Left forelimb (tissue), 1 donor: ENCODE measurements at regions not wholly inside any gene's neighbourhood (a gene's known extent, or its start where the extent isn't known, plus 50 kb on each side); places are given as distances from the start of the nearest gene placed in this dataset.

Experiments used
- DNase-seq: peaks from one replicate; pipeline ENCODE4 v3.0.0-alpha.2; 2018; ENCODE audit warnings: low spot score

GRCh38 chr2:150618245-150618895 lies 130.9 kb upstream of the RND3 start:
- no peak for DNase-seq

- DNase-seq: no peak
Observed at GRCh38 chr2:150617351-150617978, 130.0 kb upstream of the RND3 start.

- DNase-seq: no peak
Observed at GRCh38 chr2:150612957-150613710, 125.7 kb upstream of the RND3 start.

GRCh38 chr2:150610670-150611279 lies 123.3 kb upstream of the RND3 start:
- DNase-seq: no peak

GRCh38 chr2:150609831-150610582 lies 122.5 kb upstream of the RND3 start:
- no peak for DNase-seq

- DNase-seq: no peak
Observed at GRCh38 chr2:150608341-150608740, 120.9 kb upstream of the RND3 start.

- DNase-seq: no peak
Observed at GRCh38 chr2:150607390-150607811, 119.9 kb upstream of the RND3 start.

- no peak for DNase-seq
Observed at GRCh38 chr2:150606380-150607060, 119.1 kb upstream of the RND3 start.

- DNase-seq: no peak
Observed at GRCh38 chr2:150605664-150606063, 118.2 kb upstream of the RND3 start.

GRCh38 chr2:150601280-150602038 lies 114.0 kb upstream of the RND3 start:
- no peak for DNase-seq

- DNase-seq: no peak
Observed at GRCh38 chr2:150599889-150600288, 112.4 kb upstream of the RND3 start.

- no peak for DNase-seq
Observed at GRCh38 chr2:150598383-150598782, 110.9 kb upstream of the RND3 start.

GRCh38 chr2:150595803-150596470 lies 108.5 kb upstream of the RND3 start:
- DNase-seq: no peak

GRCh38 chr2:150594299-150594698 lies 106.8 kb upstream of the RND3 start:
- DNase-seq: no peak

- DNase-seq: no peak
Observed at GRCh38 chr2:150591496-150592285, 104.2 kb upstream of the RND3 start.

GRCh38 chr2:150589681-150590080 lies 102.2 kb upstream of the RND3 start:
- no peak for DNase-seq

- no peak for DNase-seq
Observed at GRCh38 chr2:150588506-150588870, 101.0 kb upstream of the RND3 start.

- DNase-seq: no peak
Observed at GRCh38 chr2:150587547-150588505, 100.4 kb upstream of the RND3 start.
